ENCODE measurements at regions not wholly inside any gene's neighbourhood (a gene's known extent, or its start where the extent isn't known, plus 50 kb on each side); places are given as distances from the start of the nearest gene placed in this dataset.

DNA sequence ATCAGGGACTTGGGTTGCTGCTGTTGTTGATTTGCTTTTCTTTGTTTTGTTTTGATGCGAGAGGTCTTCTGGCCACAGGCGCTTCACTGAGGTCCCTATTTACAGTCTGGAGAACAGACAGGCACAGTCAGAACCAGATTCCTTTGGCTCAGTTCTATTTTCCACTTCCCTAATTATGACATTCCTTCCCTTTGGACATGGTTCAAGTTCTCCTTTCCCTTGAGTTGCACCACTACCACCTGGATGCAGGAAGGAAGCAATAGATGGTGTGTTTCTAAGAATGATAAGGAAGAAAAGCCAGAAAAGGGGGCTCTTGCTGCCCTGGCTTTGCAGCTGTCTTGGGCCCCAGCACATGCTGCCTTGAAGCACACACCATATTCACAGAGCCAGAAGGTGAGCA is 160.6 kb downstream of the MAF start (continued):
- TF ChIP-seq CHD7 (IDR thresholded peaks at IDR 0.05; ENCODE audit: insufficient replicate concordance, low read length) (no peak), EGR1 (IDR thresholded peaks at IDR 0.05; ENCODE audit: borderline replicate concordance, low read depth, low read length) (no peak), KDM5A (IDR thresholded peaks at IDR 0.05; ENCODE audit: low read length) (no peak)

All from H1 (cell line).